SK-N-SH (cell line): ENCODE measurements at regions not wholly inside any gene's neighbourhood (a gene's known extent, or its start where the extent isn't known, plus 50 kb on each side); places are given as distances from the start of the nearest gene placed in this dataset.

Experiments used
- CTCF ChIA-PET: fragments of 300-600, 350-600 bp; formaldehyde crosslinking; extraction: SDS; loops from one replicate; lab custom pipeline; 2021; lab: Yijun Ruan, JAX
- POLR2A ChIA-PET: fragments of 350-600 bp; sonication (Branson Sonifier 250); formaldehyde crosslinking; extraction: SDS; loops from one replicate; lab custom pipeline; 2020; ENCODE audit warnings: antibody characterized with exemption, inconsistent platforms; lab: Yijun Ruan, JAX
- DNase-seq: peaks from one replicate; pipeline ENCODE4 v3.0.0; 2012
- H2AFZ ChIP-seq: fragments of 200-600 bp; sonication (generic); 2 replicates; pipeline ENCODE4 v1.8.1; 2016; ENCODE audit warnings: antibody characterized with exemption, mild to moderate bottlenecking, low read depth
- H3F3A ChIP-seq: fragments of 200-600 bp; sonication (generic); replicated peaks from 2 replicates; pipeline ENCODE3; 2016; ENCODE audit warnings: antibody characterized with exemption, mild to moderate bottlenecking; ENCODE audit not compliant: insufficient read depth
- H3K27ac ChIP-seq, 2 experiments: fragments of 200-500 bp in 1 of 2; fragments of 200-600 bp in 1 of 2; sonication (Bioruptor generic) in 1 of 2; sonication (generic), shearing (Covaris generic) in 1 of 2; 2 replicates each; pipeline versions ENCODE4 v1.5.1 to v1.6.1; 2014 to 2016; ENCODE audit warnings: low read depth in 2 of 2, inconsistent platforms in 1 of 2, low read length in 1 of 2, mild to moderate bottlenecking in 1 of 2, mixed read lengths in 1 of 2
- H3K27me3 ChIP-seq: fragments of 200-600 bp; sonication (generic), shearing (Covaris generic); 2 replicates; pipeline ENCODE4 v1.6.1; 2016; ENCODE audit warnings: mixed run types; ENCODE audit not compliant: insufficient read depth
- H3K36me3 ChIP-seq, 2 experiments: fragments of 200-500 bp in 1 of 2; fragments of 200-600 bp in 1 of 2; sonication (Bioruptor generic) in 1 of 2; sonication (generic) in 1 of 2; replicated peaks in 1 of 2; 2 replicates each; pipeline versions ENCODE3 to v1.5.1; 2014 to 2016; ENCODE audit warnings: low read length in 1 of 2, mild to moderate bottlenecking in 1 of 2; ENCODE audit not compliant: insufficient read depth in 2 of 2, control insufficient read depth in 1 of 2
- H3K4me1 ChIP-seq, 2 experiments: fragments of 200-500 bp in 1 of 2; fragments of 200-600 bp in 1 of 2; sonication (Bioruptor generic) in 1 of 2; sonication (generic), shearing (Covaris generic) in 1 of 2; 2 replicates each; pipeline versions ENCODE4 v1.5.1 to v1.6.1; 2014 to 2016; ENCODE audit warnings: low read depth in 1 of 2, low read length in 1 of 2, mixed run types in 1 of 2; ENCODE audit not compliant: insufficient read depth in 2 of 2, control insufficient read depth in 1 of 2
- H3K4me2 ChIP-seq: fragments of 200-600 bp; sonication (generic), shearing (Covaris generic); 2 replicates; pipeline ENCODE4 v1.6.1; 2017; ENCODE audit warnings: mixed run types
- H3K4me3 ChIP-seq, 2 experiments: fragments of 200-500 bp in 1 of 2; fragments of 200-600 bp in 1 of 2; sonication (Bioruptor generic) in 1 of 2; sonication (generic), shearing (Covaris generic) in 1 of 2; 2 replicates each; pipeline versions ENCODE4 v1.5.1 to v1.8.1; 2014 to 2016; ENCODE audit warnings: low read depth in 2 of 2, inconsistent platforms in 1 of 2, low read length in 1 of 2, mild to moderate bottlenecking in 1 of 2, mixed read lengths in 1 of 2, moderate library complexity in 1 of 2
- H3K79me2 ChIP-seq: fragments of 200-600 bp; sonication (generic); 2 replicates; pipeline ENCODE4 v1.8.1; 2017; ENCODE audit warnings: mild to moderate bottlenecking; ENCODE audit not compliant: insufficient read depth
- H3K9ac ChIP-seq: fragments of 200-600 bp; sonication (generic); 2 replicates; pipeline ENCODE4 v1.6.1; 2017; ENCODE audit warnings: mixed run types
- H3K9me2 ChIP-seq: fragments of 200-600 bp; sonication (generic); 2 replicates; pipeline ENCODE4 v1.6.1; 2017; ENCODE audit warnings: mixed run types
- H3K9me3 ChIP-seq: fragments of 200-600 bp; sonication (generic); 2 replicates; pipeline ENCODE4 v1.6.1; 2017; ENCODE audit warnings: mixed run types, mild to moderate bottlenecking, moderate library complexity
- H4K20me1 ChIP-seq: fragments of 200-600 bp; sonication (generic); 2 replicates; pipeline ENCODE4 v1.6.1; 2017; ENCODE audit warnings: mild to moderate bottlenecking, mixed run types; ENCODE audit not compliant: insufficient read depth
- EP300 ChIP-seq, 2 experiments: IDR thresholded peaks; 2 replicates each; pipeline versions ENCODE4 v1.4.0 to v1.6.1; 2012; ENCODE audit warnings: borderline replicate concordance in 1 of 2, low read depth in 1 of 2, low read length in 1 of 2
- EZH2phosphoT487 ChIP-seq: fragments of 200-600 bp; sonication (generic); IDR thresholded peaks from 2 replicates; pipeline ENCODE4 v1.6.1; 2017; ENCODE audit warnings: low read depth, mixed run types, mild to moderate bottlenecking, antibody characterized with exemption, moderate library complexity, borderline replicate concordance
- FOXM1 ChIP-seq: IDR thresholded peaks from 2 replicates; pipeline ENCODE4 v1.4.0; 2012; ENCODE audit warnings: low read depth, mild to moderate bottlenecking
- IRF3 ChIP-seq: fragments of 150-350 bp; IDR thresholded peaks from 2 replicates; pipeline ENCODE4 v1.6.1; 2016; ENCODE audit warnings: mild to moderate bottlenecking, low read depth, low read length
- JUND ChIP-seq: IDR thresholded peaks from 2 replicates; pipeline ENCODE4 v1.4.0; 2012
- MEF2A ChIP-seq: IDR thresholded peaks from 2 replicates; pipeline ENCODE4 v1.4.0; 2012; ENCODE audit warnings: low read depth, borderline replicate concordance
- MXI1 ChIP-seq: IDR thresholded peaks from 2 replicates; pipeline ENCODE4 v1.6.1; 2012; ENCODE audit warnings: mild to moderate bottlenecking, low read depth, low read length, improper control_type of control experiment
- NFIC ChIP-seq: IDR thresholded peaks from 2 replicates; pipeline ENCODE4 v1.4.0; 2012; ENCODE audit warnings: borderline replicate concordance
- NRF1 ChIP-seq: IDR thresholded peaks from 2 replicates; pipeline ENCODE4 v1.6.1; 2012; ENCODE audit warnings: low read depth, mild to moderate bottlenecking, low read length
- PBX3 ChIP-seq: IDR thresholded peaks from 2 replicates; pipeline ENCODE4; 2012
- POLR2AphosphoS5 ChIP-seq: IDR thresholded peaks from 2 replicates; pipeline ENCODE4 v1.6.1; 2012; ENCODE audit warnings: low read depth, low read length
- RCOR1 ChIP-seq: fragments of 150-350 bp; IDR thresholded peaks from 2 replicates; pipeline ENCODE4 v1.6.1; 2017; ENCODE audit warnings: antibody characterized with exemption, low read length
- REST ChIP-seq: IDR thresholded peaks from 2 replicates; pipeline ENCODE4 v1.6.1; 2012; ENCODE audit warnings: mild to moderate bottlenecking, low read depth, low read length, moderate library complexity
- RFX5 ChIP-seq: IDR thresholded peaks from 2 replicates; pipeline ENCODE4 v1.6.1; 2012; ENCODE audit warnings: mild to moderate bottlenecking, improper control_type of control experiment, low read length
- SIN3A ChIP-seq: IDR thresholded peaks from 2 replicates; pipeline ENCODE4 v1.6.1; 2012; ENCODE audit warnings: low read depth, mild to moderate bottlenecking, low read length, moderate library complexity, borderline replicate concordance
- SMC3 ChIP-seq: IDR thresholded peaks from 2 replicates; pipeline ENCODE4 v1.6.1; 2012; ENCODE audit warnings: low read depth, low read length, improper control_type of control experiment
- USF1 ChIP-seq: IDR thresholded peaks from 2 replicates; pipeline ENCODE4 v1.4.0; 2012; ENCODE audit warnings: low read depth, borderline replicate concordance
- YY1 ChIP-seq: IDR thresholded peaks from 2 replicates; pipeline ENCODE4 v1.4.0; 2012; ENCODE audit warnings: low read depth, mild to moderate bottlenecking
- ZBTB33 ChIP-seq: IDR thresholded peaks from 2 replicates; pipeline ENCODE4 v1.4.0; 2012; ENCODE audit warnings: low read depth, borderline replicate concordance
- WGBS: methylation state at CpG from one replicate; pipeline ENCODE4 v1.1.6; 2017; ENCODE audit warnings: low lambda C conversion rate; 5-methylcytosine and 5-hydroxymethylcytosine counted together

GRCh38 chr20:40748182-40748581 lies 59.1 kb upstream of the MAFB start:
- Histone ChIP-seq H3K4me1 (peaks cover 0 to 6% of the 10 kb centered on the region in 2 experiments; a peak in 1 of 4 replicates), H3K36me3 (no peaks in the 10 kb centered on the region), H3K79me2 (no peaks in the 10 kb centered on the region), H4K20me1 (no peaks in the 10 kb centered on the region), H2AFZ (no peak overlapping the region), H3F3A (no peaks in the 10 kb centered on the region), H3K27me3 (no peaks in the 10 kb centered on the region), H3K9me2 (no peaks in the 10 kb centered on the region), H3K9ac (no peak overlapping the region), H3K27ac (no peak overlapping the region; a peak in 1 of 4 replicates), H3K4me2 (no peak overlapping the region), H3K9me3 (no peaks in the 10 kb centered on the region), H3K4me3 (no peak overlapping the region)
- ChIA-PET CTCF (interaction anchor here (1.5 kb wide), 1 partner anchor 197 kb away, joined by 6 read pairs; no protein-coding TSS in a partner anchor), POLR2A (no interaction called here)
- TF ChIP-seq PBX3 (no peak), EP300 (IDR thresholded peaks at IDR 0.05; ENCODE audit: borderline replicate concordance in 1 of 2, low read depth in 1 of 2, low read length in 1 of 2) (no peak), NFIC (no peak), MXI1 (no peak), JUND (no peak), EZH2phosphoT487 (no peak), NRF1 (no peak), RFX5 (no peak), SIN3A (no peak), USF1 (no peak), FOXM1 (no peak), RCOR1 (no peak), ZBTB33 (no peak)
- 42% methylated on average over 3 of the region's 3 CpGs for WGBS
- no peak for DNase-seq

GRCh38 chr20:40749985-40750506 lies 61.0 kb upstream of the MAFB start:
- Histone ChIP-seq H3K9ac (no peak overlapping the region), H3K9me3 (no peaks in the 10 kb centered on the region), H3K4me2 (no peak overlapping the region), H2AFZ (no peak overlapping the region), H3K4me1 (peaks cover 0 to 10% of the 10 kb centered on the region in 2 experiments; a peak in 1 of 4 replicates), H4K20me1 (no peaks in the 10 kb centered on the region), H3K79me2 (no peaks in the 10 kb centered on the region), H3F3A (no peaks in the 10 kb centered on the region), H3K36me3 (no peaks in the 10 kb centered on the region), H3K27ac (no peak overlapping the region), H3K9me2 (no peaks in the 10 kb centered on the region), H3K4me3 (no peak overlapping the region), H3K27me3 (no peaks in the 10 kb centered on the region)
- POLR2A ChIA-PET = no interaction called here
- CTCF ChIA-PET = interaction anchor here (0.7 to 1.9 kb wide), 4 partner anchors 9 to 1485 kb away, joined by 3 to 6 read pairs (median 4); no protein-coding TSS in a partner anchor
- WGBS = 53% methylated on average over 2 of the region's 2 CpGs
- no peak for DNase-seq
- TF ChIP-seq RFX5 (no peak), NRF1 (no peak), FOXM1 (no peak), IRF3 (no peak), YY1 (no peak), SMC3 (no peak), POLR2AphosphoS5 (no peak), EP300 (IDR thresholded peaks at IDR 0.05; ENCODE audit: borderline replicate concordance in 1 of 2, low read depth in 1 of 2, low read length in 1 of 2) (no peak), REST (no peak), MEF2A (no peak), RCOR1 (no peak)
